MM.1S (cell line): ENCODE measurements at regions not wholly inside any gene's neighbourhood (a gene's known extent, or its start where the extent isn't known, plus 50 kb on each side); places are given as distances from the start of the nearest gene placed in this dataset.
"Not testable (repeated sequence)": the region's sequence is repeated elsewhere in the genome, so short reads cannot be mapped to it uniquely, and the experiment has no call there.

Source experiments
- DNase-seq: peaks from one replicate; pipeline ENCODE4 v3.0.0-alpha.2; 2015
- H2AFZ ChIP-seq: fragments of 300-600 bp; sonication (generic); 2 replicates; pipeline ENCODE4 v1.6.0; 2016; ENCODE audit warnings: antibody characterized with exemption, low read length
- H3F3A ChIP-seq: fragments of 300-600 bp; sonication (generic); 2 replicates; pipeline ENCODE4 v1.6.1; 2016; ENCODE audit warnings: mild to moderate bottlenecking, antibody characterized with exemption, low read length, moderate library complexity, mixed read lengths; ENCODE audit not compliant: insufficient read depth
- H3K27ac ChIP-seq: fragments of 300-600 bp; sonication (generic); 2 replicates; pipeline ENCODE4 v1.5.1; 2016; ENCODE audit warnings: mild to moderate bottlenecking, low read length
- H3K27me3 ChIP-seq: fragments of 300-600 bp; sonication (generic); replicated peaks from 2 replicates; pipeline ENCODE4 v1.6.0; 2016; ENCODE audit warnings: low read length; ENCODE audit not compliant: insufficient read depth
- H3K36me3 ChIP-seq: fragments of 300-600 bp; sonication (generic); replicated peaks from 2 replicates; pipeline ENCODE4 v1.6.1; 2016; ENCODE audit warnings: mild to moderate bottlenecking, low read length, mixed read lengths; ENCODE audit not compliant: insufficient read depth
- H3K4me1 ChIP-seq: fragments of 300-600 bp; sonication (generic); 2 replicates; pipeline ENCODE4 v1.6.1; 2016; ENCODE audit warnings: low read length, mixed read lengths
- H3K4me2 ChIP-seq: fragments of 300-600 bp; sonication (generic); 2 replicates; pipeline ENCODE4 v1.6.0; 2016; ENCODE audit warnings: low read depth, low read length
- H3K4me3 ChIP-seq: fragments of 300-600 bp; sonication (generic); 2 replicates; pipeline ENCODE4 v1.5.1; 2016; ENCODE audit warnings: low read length, mixed read lengths
- H3K79me2 ChIP-seq: fragments of 300-600 bp; sonication (generic); 2 replicates; pipeline ENCODE4 v1.6.1; 2016; ENCODE audit warnings: mixed run types, low read length, mixed read lengths
- H3K9ac ChIP-seq: fragments of 300-600 bp; sonication (generic); 2 replicates; pipeline ENCODE4 v1.6.1; 2016; ENCODE audit warnings: low read length, mixed read lengths
- H3K9me2 ChIP-seq: fragments of 300-600 bp; sonication (generic); replicated peaks from 2 replicates; pipeline ENCODE4 v1.6.1; 2016; ENCODE audit warnings: mild to moderate bottlenecking, low read length, mixed read lengths; ENCODE audit not compliant: insufficient read depth
- H3K9me3 ChIP-seq: fragments of 300-600 bp; sonication (generic); replicated peaks from 2 replicates; pipeline ENCODE4 v1.6.1; 2016; ENCODE audit warnings: mild to moderate bottlenecking, low read length, mixed read lengths; ENCODE audit not compliant: insufficient read depth
- H4K20me1 ChIP-seq: fragments of 300-600 bp; sonication (generic); 2 replicates; pipeline ENCODE4 v1.6.1; 2016; ENCODE audit warnings: mild to moderate bottlenecking, low read length, moderate library complexity, mixed read lengths; ENCODE audit not compliant: insufficient read depth
- CTCF ChIP-seq: fragments of 300-600 bp; sonication (generic); IDR thresholded peaks from 2 replicates; pipeline ENCODE4 v1.5.1; 2016; ENCODE audit warnings: antibody characterized with exemption, low read length, mixed read lengths
- EZH2 ChIP-seq: fragments of 300-600 bp; sonication (generic); optimal IDR thresholded peaks from 2 replicates; pipeline ENCODE3; 2017; ENCODE audit warnings: low read depth, mild to moderate bottlenecking, antibody characterized with exemption, low read length, mixed read lengths
- EZH2phosphoT487 ChIP-seq: fragments of 300-600 bp; sonication (generic); IDR thresholded peaks from 2 replicates; pipeline ENCODE4 v1.6.1; 2018; ENCODE audit warnings: antibody characterized with exemption, low read length

DNA sequence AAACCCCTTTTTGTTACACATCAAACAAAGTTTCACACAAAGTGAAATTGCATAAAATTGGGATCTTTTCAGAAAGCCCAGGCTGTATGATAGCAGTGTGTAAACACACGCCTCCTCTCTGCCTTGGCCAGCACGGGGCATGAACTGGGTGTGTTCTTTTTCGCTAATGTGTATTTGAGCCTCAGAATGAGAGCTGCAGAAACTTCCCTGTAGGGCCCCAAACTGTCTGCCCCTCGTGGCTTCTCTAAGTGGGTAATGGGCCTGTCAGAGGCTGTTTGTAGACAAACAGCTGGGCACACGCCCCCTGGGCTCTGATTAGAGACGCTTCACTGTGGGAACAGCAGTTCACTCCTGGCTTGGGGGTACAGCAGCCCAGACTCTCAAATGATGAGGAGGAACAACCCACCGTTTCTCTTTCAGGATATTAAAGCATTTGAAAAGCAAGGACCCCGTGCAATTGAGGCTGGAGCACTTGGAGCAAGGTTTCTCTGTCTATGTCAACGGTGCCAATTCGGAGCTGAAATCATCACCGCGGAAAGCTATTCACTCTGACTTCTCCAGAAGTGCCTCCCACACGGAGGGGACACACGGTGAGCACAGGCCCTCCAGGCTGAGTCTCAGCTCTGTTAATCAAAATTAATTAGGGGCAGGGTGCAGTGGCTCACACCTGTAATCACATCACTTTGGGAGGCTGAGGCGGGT, 78.4 kb downstream of the KATNIP start:
- Histone ChIP-seq H4K20me1 (no peaks in the 10 kb centered on the region), H2AFZ (no peak overlapping the region), H3K4me3 (no peak overlapping the region), H3K9me2 (no peaks in the 10 kb centered on the region), H3K36me3 (no peaks in the 10 kb centered on the region), H3K4me1 (no peaks in the 10 kb centered on the region), H3K9me3 (no peaks in the 10 kb centered on the region), H3K27ac (no peak overlapping the region), H3K4me2 (no peak overlapping the region), H3K79me2 (no peaks in the 10 kb centered on the region), H3K9ac (no peak overlapping the region), H3K27me3 (no peaks in the 10 kb centered on the region), H3F3A (no peaks in the 10 kb centered on the region)
- no peak for DNase-seq
- TF ChIP-seq CTCF (no peak), EZH2phosphoT487 (no peak), EZH2 (no peak)

DNA sequence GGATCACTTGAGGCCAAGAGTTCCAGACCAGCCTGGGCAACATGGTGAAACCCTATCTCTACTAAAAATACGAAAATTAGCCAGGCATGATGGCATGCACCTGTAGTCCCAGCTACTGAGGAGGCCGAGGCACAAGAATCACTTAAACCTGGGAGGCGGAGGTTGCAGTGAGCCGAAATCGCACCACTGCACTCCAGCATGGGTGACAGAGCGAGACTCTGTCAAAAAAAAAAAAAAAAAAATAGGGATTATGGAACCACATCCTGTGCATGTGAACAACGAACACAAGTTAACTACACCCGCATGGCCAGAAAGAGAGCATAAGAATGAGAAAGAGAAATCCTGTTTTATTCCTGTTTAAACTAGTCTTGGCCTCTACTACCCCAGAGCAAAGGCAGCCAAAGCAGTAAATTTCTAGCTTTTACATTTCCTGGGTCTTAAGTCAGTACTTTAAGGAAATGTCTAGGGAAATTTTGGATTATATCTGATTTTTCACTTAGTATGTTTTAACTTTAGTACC, 79.1 kb downstream of the KATNIP start:
- not testable (repeated sequence) for H3K4me3 ChIP-seq, H3K79me2 ChIP-seq, H2AFZ ChIP-seq, H3K9me3 ChIP-seq, H4K20me1 ChIP-seq, H3K36me3 ChIP-seq, H3K4me1 ChIP-seq, DNase-seq, H3K9me2 ChIP-seq, H3F3A ChIP-seq, H3K9ac ChIP-seq, H3K27ac ChIP-seq, H3K27me3 ChIP-seq, H3K4me2 ChIP-seq

DNA sequence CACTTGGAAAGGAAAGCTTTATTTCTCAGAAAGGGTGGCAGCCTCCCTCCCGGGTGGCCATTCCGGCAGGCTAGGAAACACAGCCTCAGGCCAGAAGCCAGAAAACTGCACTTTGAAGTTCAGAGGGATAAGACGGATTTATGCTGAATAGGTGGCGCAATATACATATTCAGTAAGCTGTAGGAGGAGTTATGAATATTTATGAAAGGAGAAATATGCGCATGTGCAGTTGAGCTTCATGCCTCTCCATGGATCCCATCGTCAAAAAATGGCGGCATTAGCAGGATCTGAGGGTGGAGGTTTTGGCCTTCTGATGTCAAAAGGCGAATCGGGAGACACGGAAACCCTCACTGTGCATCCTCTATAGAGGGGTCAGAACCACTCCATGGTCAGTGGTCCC, 82.3 kb downstream of the KATNIP start:
- H3K4me2 ChIP-seq = no peak overlapping the region
- H3K9me2 ChIP-seq = no peaks in the 10 kb centered on the region
- H3F3A ChIP-seq = no peaks in the 10 kb centered on the region
- H3K4me1 ChIP-seq = no peaks in the 10 kb centered on the region
- no peak overlapping the region for H2AFZ ChIP-seq
- DNase-seq = no peak
- H3K4me3 ChIP-seq = no peak overlapping the region
- no peaks in the 10 kb centered on the region for H3K9me3 ChIP-seq
- H3K27me3 ChIP-seq = no peaks in the 10 kb centered on the region
- no peaks in the 10 kb centered on the region for H3K36me3 ChIP-seq
- H3K79me2 ChIP-seq = no peaks in the 10 kb centered on the region
- no peak overlapping the region for H3K9ac ChIP-seq
- TF ChIP-seq EZH2phosphoT487 (no peak), CTCF (no peak), EZH2 (no peak)
- H3K27ac ChIP-seq = no peak overlapping the region
- no peaks in the 10 kb centered on the region for H4K20me1 ChIP-seq

DNA sequence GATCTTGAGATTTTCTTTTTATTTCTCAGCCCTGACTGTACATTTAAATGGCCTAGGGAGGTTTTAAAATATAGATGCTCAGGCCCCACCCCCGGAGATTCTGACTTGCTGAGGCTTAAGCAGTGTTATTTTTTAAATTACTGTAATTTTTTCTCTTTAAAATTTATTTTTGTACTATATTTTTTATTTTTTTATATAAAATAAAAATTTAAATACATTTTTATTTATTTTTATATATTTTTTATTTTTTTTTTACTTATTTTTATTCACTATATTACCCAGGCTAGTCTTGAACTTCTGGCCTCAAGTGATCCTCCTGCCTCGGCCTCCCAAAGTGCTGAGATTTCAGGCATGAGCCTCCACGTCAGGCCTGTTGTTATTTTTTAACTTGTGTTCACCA, 83.3 kb downstream of the KATNIP start:
- Histone ChIP-seq H3K9ac (no peak overlapping the region), H3K9me2 (no peaks in the 10 kb centered on the region), H3K9me3 (no peaks in the 10 kb centered on the region), H3K4me3 (no peak overlapping the region), H3K79me2 (no peaks in the 10 kb centered on the region), H3K36me3 (no peaks in the 10 kb centered on the region), H3K4me1 (no peaks in the 10 kb centered on the region), H3K4me2 (no peak overlapping the region), H3F3A (no peaks in the 10 kb centered on the region), H3K27me3 (no peaks in the 10 kb centered on the region), H3K27ac (no peak overlapping the region), H4K20me1 (no peaks in the 10 kb centered on the region), H2AFZ (no peak overlapping the region)
- TF ChIP-seq EZH2phosphoT487 (no peak), CTCF (no peak)
- no peak for DNase-seq
